ENCODE measurements at regions not wholly inside any gene's neighbourhood (a gene's known extent, or its start where the extent isn't known, plus 50 kb on each side); places are given as distances from the start of the nearest gene placed in this dataset.
"Not testable (repeated sequence)": the region's sequence is repeated elsewhere in the genome, so short reads cannot be mapped to it uniquely, and the experiment has no call there.

DNA sequence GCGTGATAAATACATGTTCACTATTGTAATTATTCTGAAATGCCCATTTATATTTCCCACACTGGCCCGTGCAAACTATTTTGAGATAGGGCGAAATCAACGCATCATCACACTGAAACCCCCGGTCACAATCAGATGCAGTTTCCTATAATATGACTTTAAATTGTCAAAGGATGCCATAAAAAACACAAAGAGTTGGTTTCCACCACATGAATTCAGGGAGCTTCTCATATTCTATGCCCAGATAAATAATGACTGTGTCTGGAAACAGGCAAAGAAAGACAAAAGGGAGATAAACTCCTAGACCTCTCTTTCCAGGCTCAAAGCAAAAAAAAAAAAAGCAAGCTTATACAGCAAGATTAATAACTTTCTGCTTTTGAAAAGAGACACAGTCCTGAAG is 375.8 kb upstream of the AKR1E2 start:
- no peak for DNase-seq (ENCODE audit: low read depth in 2 of 2)

DNA sequence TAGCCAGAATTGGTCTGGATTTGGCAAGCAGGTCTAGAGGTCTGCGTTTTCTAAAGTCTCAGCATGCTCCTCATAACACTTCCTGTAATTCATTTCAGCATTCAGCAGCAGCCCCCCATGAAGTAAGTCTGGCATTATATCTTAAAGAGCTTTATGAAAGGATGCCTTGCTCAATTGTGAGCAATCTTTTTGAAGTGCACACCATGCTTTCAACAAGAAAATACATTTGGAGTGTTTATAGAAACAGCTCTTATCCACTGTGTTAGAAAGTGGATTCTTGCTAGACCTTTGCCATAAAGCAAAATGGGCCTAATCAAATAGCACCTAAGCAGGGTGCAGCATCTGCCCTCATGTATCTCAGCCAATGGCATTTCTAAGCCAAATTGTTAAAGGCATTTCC is 378.0 kb upstream of the AKR1E2 start:
- DNase-seq (ENCODE audit: low read depth in 2 of 2) = no peak

DNA sequence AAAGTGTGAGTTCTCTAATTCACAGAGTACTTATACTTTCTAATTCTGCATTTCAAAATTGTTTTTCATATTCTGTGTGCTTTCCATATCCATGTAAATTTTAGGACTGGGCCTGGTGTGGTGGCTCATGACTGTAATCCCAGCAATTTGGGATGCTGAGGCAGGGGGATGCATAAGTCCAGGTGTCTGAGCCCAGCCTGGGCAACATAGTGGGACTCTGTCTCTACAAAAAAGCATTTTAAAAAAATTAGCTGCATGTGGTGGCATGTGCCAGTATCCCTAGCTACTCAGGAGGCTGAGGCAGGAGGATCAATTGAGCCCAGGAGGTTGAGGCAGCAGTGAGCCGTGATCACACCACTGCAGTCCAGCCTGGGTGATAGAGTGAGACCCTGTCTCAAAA is 382.6 kb upstream of the AKR1E2 start:
- DNase-seq (ENCODE audit: low read depth in 2 of 2) = no peak

DNA sequence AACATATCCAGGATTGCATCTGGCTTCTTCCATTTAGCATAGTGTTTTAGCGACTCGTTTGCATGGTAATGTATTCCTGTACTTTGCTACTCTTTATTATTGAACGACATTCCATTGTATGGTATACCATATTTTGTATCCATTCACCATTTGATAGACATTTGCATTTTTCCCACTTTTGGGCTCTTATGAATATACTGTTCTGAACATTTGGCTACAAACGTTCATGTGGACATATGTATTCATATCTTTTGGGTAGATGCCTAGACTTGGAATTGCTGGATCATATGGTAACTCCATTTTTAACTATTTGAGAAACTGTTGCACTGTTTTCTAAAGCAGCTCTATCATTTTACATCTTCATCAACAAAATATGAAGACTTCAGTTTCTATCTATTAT is 383.7 kb upstream of the AKR1E2 start:
- DNase-seq (ENCODE audit: low read depth in 2 of 2) = no peak

DNA sequence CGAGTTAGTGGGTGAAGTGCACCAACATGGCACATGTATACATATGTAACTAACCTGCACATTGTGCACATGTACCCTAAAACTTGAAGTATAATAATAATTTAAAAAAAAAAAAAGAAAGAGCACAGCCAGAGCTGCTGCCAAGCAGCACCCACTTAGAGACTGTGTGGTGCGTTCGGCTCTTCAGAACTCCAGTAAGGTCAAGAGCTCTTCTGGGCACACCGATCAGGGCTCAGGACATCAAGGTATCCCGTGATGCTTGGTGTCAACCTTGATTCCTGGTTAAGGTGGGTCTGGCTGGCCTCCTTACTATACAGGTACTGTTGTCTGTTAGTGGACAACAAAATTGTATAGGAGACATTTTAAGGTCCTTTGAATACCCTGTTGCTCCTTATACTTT is 385.7 kb upstream of the AKR1E2 start:
- no peak for DNase-seq (ENCODE audit: low read depth in 2 of 2)

DNA sequence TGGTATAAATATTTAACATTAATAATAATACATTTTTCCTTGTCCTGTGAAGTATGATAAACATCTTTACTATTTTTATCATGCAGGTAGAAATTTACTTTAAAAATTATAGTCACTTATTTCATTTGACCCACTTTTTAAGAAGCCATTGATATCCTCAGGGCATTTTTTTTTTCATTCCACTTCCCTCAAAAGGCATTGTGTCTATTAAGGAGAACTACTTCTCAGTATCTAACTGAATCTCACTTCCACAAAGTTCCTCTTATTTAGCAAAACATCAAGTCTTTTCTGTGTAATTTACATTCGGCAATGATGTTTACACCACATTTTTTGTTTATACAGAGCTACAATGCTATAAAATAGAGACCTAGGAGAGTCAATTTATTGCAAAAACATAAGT is 388.2 kb upstream of the AKR1E2 start:
- DNase-seq (ENCODE audit: low read depth in 2 of 2) = no peak

DNA sequence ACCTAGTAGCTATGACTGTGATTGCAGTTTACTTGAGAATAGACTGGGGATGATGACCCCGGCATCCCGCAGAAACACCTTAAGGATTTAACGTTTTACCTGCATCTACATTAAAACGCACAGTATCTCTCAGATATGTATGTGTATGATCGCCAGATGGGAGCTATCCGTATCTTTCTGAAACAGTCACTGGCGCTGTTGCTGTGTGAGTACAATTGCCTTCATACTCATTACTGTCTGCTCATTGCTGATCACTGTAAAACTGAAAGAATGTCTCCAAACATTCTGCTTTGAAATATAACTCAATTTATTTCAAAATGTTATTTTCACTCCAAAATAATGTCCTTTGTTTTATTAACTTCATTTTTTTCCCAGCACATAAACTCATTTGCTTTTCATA is 388.9 kb upstream of the AKR1E2 start:
- DNase-seq (ENCODE audit: low read depth in 2 of 2) = no peak

DNA sequence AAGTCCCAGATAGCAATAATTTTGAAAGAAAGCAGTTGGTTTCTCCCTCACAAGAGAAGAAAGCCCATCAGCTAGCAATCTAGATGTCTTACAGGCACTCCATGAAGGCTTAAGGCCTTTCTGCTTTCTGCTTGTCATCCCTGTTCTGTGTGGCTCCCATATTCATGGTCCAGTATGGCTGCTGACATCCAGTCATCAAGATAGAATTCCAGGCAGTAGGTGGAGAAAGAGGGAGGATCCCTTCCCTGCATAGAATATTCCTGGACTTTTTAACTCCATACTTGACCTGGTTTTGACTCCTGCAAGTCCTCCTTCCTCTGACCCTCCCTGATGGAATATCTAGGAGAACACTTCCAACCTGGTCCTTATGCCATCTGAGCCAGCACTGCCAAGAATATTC is 389.9 kb upstream of the AKR1E2 start:
- DNase-seq (ENCODE audit: low read depth in 2 of 2) = no peak

DNA sequence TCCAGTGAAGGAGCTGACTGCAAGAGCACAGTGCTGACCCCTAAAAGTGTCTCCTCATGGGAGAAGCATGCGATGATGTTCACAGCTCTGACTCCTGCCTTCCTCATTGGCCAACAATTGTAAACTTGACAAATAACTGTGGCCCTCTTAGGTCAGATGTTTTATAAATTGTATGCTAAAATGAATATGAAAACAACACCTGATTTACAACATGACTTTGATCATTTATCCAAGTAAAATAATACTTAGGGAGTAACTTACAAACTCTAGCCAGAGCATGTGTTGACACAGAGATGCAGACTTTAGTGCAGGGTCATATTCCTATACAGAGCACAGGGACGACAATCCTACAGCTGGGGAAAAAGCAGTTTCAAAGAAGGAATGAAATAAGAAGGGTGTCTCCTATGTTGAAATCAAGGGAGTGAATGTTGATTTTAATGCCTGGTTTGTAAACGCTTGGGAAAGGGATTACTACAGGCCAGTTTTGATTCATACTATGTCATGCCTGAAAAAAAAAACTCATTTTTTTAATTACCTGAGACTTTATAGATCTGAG is 391.4 kb upstream of the AKR1E2 start:
- DNase-seq (ENCODE audit: low read depth in 2 of 2) = no peak

DNA sequence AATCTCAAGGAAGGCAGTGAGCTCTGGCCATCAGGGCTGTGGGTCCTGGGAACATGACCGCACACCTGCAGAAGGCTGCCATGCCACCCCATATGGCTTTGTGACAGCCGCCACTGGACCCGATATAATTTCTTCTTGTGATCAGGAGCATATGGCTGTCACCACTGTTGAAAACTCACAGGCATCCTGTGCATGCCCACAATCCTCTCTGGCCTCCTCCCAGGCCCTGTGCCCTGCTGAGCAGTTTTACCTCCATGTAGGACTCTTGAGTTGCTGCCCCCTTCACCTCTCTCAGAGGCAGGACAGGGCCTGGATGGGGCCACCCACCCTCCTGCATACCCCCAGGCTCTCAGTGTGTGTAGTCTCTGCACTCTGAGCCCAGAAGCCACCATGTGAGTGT is 391.9 kb upstream of the AKR1E2 start:
- no peak for DNase-seq (ENCODE audit: low read depth in 2 of 2)

DNA sequence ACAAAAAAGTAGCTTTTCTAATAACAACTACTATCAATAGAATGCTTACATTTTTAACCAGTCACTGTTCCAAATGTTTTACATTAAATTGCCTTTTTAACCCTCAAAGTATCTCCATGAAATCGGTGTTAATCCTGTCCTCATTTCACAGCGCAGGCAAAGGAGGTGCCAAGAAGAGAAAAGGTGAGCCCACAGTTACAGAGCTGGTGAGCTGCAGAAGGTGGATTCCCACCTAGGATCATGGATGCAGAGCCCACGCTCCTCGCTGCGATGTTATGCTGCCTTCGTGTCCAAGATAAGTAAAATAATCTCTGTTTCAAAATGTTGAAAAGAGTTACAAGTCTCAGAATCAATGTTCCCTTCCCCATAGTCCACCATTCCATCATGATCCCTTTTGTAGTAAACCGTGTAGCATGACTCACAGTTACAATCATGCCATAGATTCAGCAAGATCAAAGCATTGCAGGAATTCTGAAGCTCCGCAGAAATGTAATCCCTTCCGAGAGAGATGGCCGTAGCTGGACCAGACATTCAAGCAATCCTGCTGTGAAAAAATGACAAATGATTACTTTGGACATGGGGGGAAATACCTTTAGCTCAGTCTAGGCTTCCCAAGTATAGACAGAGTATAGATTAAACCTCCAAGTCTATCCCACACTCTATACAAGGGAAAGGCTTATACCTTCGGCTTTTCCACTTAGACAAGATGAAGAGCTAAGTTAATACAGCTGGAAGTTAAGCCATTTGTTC is 394.7 kb upstream of the AKR1E2 start:
- DNase-seq (ENCODE audit: low read depth in 2 of 2) = no peak

DNA sequence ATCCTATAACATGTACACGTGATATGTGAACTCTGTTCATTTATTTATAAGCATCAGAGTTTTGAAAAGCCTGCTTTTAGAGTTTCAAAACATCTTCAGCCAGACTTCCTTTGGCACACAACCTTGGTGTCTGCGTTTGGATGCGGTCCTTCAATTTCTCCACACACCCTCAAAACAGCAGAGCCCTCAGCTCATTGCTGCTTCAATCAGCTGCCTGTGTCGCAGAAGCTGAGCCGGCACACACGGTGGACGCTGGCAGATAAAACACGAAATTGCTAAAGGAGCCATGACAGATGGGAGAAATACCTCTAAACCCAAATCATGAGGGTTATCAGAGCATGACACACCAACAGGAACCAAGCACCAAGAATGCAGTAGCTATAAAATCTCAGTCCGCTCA is 396.4 kb upstream of the AKR1E2 start:
- no peak for DNase-seq (ENCODE audit: low read depth in 2 of 2)

DNA sequence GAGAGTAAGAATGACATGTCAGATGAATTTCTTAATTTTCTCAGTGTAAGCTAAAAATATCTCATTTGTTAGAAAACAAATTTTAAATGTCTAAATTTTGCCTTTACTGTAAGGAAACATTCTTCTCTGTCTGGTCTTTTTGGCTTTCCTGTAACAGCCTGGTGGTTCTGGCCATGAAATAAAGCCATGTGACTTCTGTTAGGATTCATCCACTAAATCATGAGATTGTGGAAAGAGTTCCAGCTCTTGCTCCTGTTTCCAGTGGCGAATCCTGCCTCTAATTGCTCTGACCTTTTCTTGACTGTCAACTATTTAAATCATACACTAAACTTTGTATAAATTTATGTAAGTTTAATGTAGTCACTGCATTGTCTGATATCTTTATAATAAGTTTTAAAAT is 398.5 kb upstream of the AKR1E2 start:
- no peak for DNase-seq (ENCODE audit: low read depth in 2 of 2)

DNA sequence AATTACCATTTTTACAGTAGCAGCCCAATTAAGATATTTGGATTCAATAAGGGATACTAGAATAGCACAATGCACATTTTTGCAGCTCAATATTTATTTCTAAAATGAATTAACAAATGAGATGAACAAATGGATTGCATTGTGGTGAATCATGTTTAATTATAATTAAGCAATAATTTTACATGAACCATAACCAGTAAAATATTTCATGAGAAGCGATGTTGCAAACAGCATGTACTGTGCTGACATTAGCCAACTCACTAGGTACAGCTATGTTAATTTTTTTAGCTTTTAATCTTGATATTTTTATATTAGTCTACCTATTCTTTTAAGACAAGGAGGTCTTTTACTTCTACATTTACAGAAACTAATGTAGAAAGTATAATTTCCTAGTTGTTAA is 399.1 kb upstream of the AKR1E2 start:
- no peak for DNase-seq (ENCODE audit: low read depth in 2 of 2)

DNA sequence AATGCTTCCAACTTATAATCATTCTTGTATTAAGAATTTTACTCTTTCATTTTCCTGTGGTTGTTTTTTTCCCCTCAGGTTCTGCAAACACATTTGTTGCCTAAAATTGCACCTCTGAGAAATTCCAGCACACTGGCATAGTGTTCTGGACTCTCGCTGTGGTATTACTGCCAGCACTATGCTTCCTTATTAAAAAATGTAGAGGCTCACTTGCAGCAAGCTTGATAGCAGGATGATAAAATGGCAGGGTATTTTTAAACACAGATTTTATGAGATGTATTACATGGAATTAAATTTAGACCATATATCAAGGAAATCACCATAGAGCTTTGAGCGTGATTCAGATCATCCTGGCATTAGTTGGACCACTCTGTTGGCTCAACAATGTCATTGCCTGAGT is 416.7 kb upstream of the AKR1E2 start:
- DNase-seq (ENCODE audit: low read depth in 2 of 2) = no peak

DNA sequence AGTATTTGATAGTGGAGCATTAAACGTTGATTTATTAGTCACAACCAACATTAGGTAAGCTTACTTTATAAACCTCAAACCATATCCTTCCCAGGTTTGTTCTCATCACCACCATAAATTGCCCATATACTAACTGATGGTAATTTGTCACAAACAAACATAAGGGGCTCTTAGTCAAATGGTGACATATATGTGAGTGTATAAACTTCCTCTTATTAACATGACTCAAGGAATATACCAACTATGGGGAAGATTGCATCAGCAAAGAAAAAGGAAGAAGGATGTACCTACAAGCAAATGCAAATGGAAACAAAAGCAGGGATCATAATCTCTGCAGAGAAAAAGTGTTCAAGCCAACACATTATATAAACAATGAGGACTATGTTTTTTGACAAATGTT is 418.2 kb upstream of the AKR1E2 start:
- DNase-seq (ENCODE audit: low read depth in 2 of 2) = no peak

DNA sequence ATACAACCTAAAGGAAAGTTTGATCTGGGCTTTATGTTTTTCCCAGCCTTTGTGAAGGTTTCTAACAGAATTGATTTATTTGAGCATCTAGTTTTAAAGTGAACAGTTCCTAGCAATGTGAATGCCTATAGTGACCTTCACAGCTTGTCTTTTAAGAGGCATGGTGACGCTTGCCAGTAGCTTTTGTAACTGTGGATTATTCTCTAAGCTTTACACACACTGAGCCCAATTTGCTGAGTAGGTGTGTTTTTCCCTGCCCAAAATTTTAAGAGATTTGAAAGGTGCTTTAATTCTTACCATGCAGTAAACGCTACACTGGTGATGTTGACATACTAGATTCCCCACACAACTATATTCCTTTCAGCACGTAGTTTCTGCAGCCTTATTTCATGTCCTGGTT is 420.2 kb upstream of the AKR1E2 start:
- no peak for DNase-seq (ENCODE audit: low read depth in 2 of 2)

DNA sequence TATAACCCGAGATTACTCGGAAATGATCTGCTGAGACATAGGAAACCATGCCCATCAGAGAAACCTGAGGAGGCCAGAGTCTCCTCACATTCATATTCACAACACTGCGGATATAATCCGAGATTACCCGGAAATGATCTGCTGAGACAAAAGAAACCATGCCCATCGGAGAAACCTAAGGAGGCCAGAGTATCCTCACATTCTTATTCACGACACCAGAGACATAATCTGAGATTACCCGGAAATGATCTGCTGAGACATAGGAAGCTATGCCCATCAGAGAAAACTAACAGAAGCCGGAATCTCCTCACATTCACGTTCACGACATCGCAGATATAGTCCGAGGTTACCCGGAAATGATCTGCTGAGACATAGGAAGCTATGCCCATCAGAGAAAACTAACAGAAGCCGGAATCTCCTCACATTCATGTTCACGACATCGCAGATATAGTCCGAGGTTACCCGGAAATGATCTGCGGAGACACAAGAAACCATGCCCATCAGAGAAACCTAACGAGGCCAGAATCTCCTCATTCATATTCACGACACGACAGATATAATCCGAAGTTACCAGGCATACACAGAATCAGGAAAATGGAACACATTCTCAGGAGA is 422.3 kb upstream of the AKR1E2 start:
- no peak for DNase-seq (ENCODE audit: low read depth in 2 of 2)

DNA sequence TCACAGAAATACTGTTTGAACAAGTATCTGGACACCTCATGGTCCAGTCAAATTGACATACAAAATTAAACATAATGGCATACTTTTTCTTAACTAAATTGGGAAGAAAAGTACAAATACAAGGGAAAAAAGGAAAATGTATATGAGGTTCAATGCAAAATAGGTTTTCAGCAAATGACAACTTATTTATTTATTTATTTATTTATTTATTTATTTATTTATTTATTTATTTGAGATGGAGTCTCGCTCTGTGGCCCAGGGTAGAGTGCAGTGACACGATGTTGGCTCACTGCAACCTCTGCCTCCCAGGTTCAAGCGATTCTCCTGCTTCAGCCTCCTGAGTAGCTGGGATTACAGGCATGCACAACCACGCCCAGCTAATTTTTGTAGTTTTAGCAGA is 424.9 kb upstream of the AKR1E2 start:
- not testable (repeated sequence) for DNase-seq (ENCODE audit: low read depth in 2 of 2)

DNA sequence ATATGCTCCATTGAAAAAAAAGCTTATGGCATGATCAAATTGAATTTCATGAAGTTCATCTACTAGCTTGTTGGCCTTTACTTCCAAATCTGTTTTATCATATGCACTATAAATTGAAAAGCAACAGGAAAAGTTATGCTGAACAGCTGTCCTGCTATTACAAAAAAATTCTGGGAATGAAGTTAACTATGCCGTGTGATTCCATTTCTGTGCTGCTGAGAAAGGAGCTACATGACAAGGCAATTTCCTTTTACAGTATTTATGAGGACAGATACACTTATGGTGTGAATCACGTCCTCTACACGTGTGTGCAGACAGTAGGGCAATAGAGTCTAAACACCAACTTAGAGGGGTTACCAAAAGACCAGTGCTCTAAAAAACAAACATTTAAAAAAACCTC is 426.5 kb upstream of the AKR1E2 start:
- DNase-seq (ENCODE audit: low read depth in 2 of 2) = no peak

DNA sequence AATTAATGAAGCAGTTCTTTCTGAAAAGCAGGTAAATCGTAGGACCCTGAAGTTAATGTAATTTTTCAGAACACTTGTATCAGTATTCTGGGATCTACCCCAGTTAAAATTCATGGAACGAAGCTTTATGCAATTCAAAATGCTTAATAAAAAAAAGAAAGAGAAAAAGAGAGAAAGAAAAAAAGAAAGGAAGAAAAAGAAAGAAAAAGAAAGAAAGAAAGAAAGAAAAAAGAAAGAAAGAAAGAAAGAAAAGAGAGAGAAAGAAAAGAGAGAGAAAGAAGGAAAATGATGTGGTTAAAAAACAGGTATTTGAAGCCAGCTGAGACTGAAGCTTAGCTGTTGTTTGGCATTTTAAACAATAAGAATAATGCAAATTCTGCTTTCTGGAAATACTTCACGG is 427.4 kb upstream of the AKR1E2 start:
- DNase-seq (ENCODE audit: low read depth in 2 of 2) = no peak

DNA sequence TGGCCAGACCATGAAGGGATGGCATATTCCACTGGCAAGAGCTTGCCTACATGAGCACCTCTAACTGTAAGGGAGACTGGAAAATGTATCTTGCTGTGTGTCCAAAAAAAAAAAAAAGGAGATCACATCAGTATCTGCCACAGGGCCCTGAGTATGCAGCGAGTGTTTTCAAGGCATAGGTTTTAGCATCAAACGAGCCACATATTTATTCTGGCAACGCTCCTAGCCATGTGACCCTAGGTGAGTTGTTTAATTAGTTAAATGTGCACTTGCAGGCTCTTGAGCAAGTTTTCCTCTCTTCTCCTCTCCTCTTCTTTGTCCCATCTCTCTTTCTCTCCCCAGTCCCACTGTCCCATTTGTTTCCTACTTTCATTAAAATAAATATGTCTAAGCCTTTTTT is 428.7 kb upstream of the AKR1E2 start:
- no peak for DNase-seq (ENCODE audit: low read depth in 2 of 2)

DNA sequence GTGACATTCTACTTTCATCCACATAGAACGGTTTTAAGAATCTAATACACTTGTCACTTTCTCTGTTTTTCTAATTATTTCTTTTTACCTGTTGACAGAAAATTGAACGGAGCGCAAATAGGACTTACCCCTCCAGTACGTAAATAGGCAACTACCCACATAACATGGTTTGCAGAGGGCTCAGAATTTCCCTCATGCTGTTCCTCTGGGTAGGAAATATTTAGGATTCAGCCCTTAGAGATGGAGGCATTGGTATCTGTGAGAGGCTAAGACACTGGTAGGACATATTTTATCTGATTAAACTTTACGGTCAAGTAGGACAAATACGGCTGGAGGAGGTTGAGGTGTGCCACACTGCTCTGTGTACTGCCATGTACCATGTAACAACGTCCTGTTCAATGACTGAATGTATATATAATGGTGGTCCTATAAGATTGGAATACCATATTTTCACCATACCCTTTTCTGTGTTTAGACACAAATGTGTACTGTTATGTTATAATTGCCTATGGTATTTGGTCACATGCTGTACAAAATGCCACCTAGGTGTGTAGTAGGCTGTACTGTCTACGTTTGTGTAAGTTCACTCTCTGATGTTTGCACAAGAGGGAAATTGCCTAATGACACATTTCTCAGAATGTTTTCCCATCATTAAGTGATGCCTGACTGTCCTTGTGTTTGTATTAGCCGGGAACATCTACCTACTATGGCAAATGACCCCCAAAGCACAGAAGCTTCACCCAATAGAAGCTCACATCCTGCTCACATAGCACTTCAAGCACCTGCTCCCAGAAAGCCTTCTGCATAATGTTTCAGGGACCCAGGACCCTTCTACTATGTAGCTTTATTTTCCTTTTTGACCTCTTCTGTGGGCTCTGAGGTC is 429.4 kb upstream of the AKR1E2 start:
- no peak for DNase-seq (ENCODE audit: low read depth in 2 of 2)
